Keratinocyte (primary cell): ENCODE measurements at regions not wholly inside any gene's neighbourhood (a gene's known extent, or its start where the extent isn't known, plus 50 kb on each side); places are given as distances from the start of the nearest gene placed in this dataset.

ENCODE experiments used
- DNase-seq: peaks from one replicate; pipeline ENCODE4 v3.0.0-alpha.2; 2011; ENCODE audit warnings: low read depth, missing footprints, low spot score
- FAIRE-seq: peaks from 2 replicates; lab custom pipeline; 2011; peaks lifted over from hg19 to GRCh38; lab: Jason Lieb, UNC
- H2AFZ ChIP-seq: 2 replicates; pipeline ENCODE4 v1.6.0; 2012; ENCODE audit warnings: low read length, control low read depth, inconsistent platforms; ENCODE audit not compliant: control insufficient read depth
- H3K27ac ChIP-seq: 2 replicates; pipeline ENCODE4 v1.5.1; 2011; ENCODE audit warnings: low read length; ENCODE audit not compliant: control insufficient read depth, insufficient read depth
- H3K27me3 ChIP-seq: 3 replicates; pipeline ENCODE4 v1.6.0; 2011; ENCODE audit warnings: low read length; ENCODE audit not compliant: control insufficient read depth, insufficient read depth; ENCODE audit errors: extremely low read depth
- H3K36me3 ChIP-seq, 2 experiments: 2 replicates in 1 of 2; 3 replicates in 1 of 2; pipeline ENCODE4 v1.5.1; 2011; ENCODE audit warnings: low read length in 2 of 2, mild to moderate bottlenecking in 1 of 2; ENCODE audit not compliant: control insufficient read depth in 2 of 2, insufficient read depth in 2 of 2; ENCODE audit errors: extremely low read depth in 1 of 2
- H3K4me1 ChIP-seq: 3 replicates; pipeline ENCODE4 v1.5.1; 2011; ENCODE audit warnings: low read length; ENCODE audit not compliant: control insufficient read depth, insufficient read depth; ENCODE audit errors: extremely low read depth
- H3K4me2 ChIP-seq: 3 replicates; pipeline ENCODE4 v1.6.0; 2011; ENCODE audit warnings: low read depth, low read length; ENCODE audit not compliant: control insufficient read depth, insufficient read depth; ENCODE audit errors: extremely low read depth
- H3K4me3 ChIP-seq, 3 experiments: fragments of 200-600 bp in 1 of 3; sonication (generic) in 1 of 3; 2 replicates in 2 of 3; 3 replicates in 1 of 3; pipeline ENCODE4 v1.5.1; 2011 to 2016; ENCODE audit warnings: low read length in 3 of 3, mild to moderate bottlenecking in 3 of 3, control low read depth in 2 of 3, inconsistent platforms in 1 of 3, low read depth in 1 of 3, mixed read lengths in 1 of 3, mixed run types in 1 of 3, moderate library complexity in 1 of 3; ENCODE audit not compliant: control insufficient read depth in 2 of 3, insufficient read depth in 2 of 3; ENCODE audit errors: extremely low read depth in 1 of 3
- H3K79me2 ChIP-seq: 2 replicates; pipeline ENCODE4 v1.6.0; 2012; ENCODE audit warnings: low read length; ENCODE audit not compliant: control insufficient read depth, insufficient read depth
- H3K9ac ChIP-seq: 3 replicates; pipeline ENCODE4 v1.6.0; 2011; ENCODE audit warnings: low read length; ENCODE audit not compliant: control insufficient read depth, insufficient read depth; ENCODE audit errors: extremely low read depth
- H3K9me1 ChIP-seq: 3 replicates; pipeline ENCODE4 v1.6.0; 2011; ENCODE audit warnings: low read length; ENCODE audit not compliant: control insufficient read depth, insufficient read depth; ENCODE audit errors: extremely low read depth
- H3K9me3 ChIP-seq: 2 replicates; pipeline ENCODE4 v1.5.1; 2012; ENCODE audit warnings: low read depth, low read length; ENCODE audit not compliant: control insufficient read depth
- H4K20me1 ChIP-seq: 3 replicates; pipeline ENCODE4 v1.6.0; 2011; ENCODE audit warnings: low read length; ENCODE audit not compliant: control insufficient read depth, insufficient read depth; ENCODE audit errors: extremely low read depth
- EZH2 ChIP-seq: IDR thresholded peaks from one replicate; pipeline ENCODE4 v1.6.1; 2012; ENCODE audit warnings: inconsistent platforms, mild to moderate bottlenecking, low read length, moderate library complexity
- dilution Hi-C: fragments of 300-500 bp; cut with MboI; formaldehyde crosslinking; loops from one replicate; pipeline ENCODE4 v1.7.0; 2020; ENCODE audit warnings: low sequenced_read_pairs; ENCODE audit not compliant: extremely low pct_ligation_motif_present
- TF ChIP-seq, protein P1 (sequence below), 3 experiments: IDR thresholded peaks in 1 of 3; conservative IDR thresholded peaks in 1 of 3; optimal IDR thresholded peaks in 1 of 3; 2 replicates in 2 of 3; 3 replicates in 1 of 3; pipeline versions ENCODE3 to v1.5.1; 2011; ENCODE audit warnings: low read length in 3 of 3, mild to moderate bottlenecking in 3 of 3, moderate library complexity in 2 of 3, control low read depth in 1 of 3, inconsistent platforms in 1 of 3; ENCODE audit not compliant: insufficient read depth in 2 of 3; ENCODE audit errors: extremely low read depth in 1 of 3

DNA sequence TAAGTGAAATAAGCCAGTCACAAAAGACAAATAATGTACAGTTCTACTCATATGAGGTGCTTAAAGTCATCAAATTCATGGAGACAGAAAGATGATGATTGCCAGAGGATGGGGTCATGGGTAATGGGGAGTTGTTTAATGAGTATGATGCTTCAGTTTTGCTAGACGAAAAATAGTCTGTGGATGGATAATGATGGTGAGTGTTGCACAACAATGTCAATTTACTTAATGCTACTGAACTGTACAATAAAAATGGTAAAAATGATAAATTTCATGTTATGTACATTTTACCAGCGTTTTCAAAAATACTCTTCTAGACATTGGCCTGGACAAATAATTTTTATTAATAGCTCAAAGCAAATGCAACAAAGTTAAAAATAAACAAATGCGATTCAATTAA is 118.5 kb upstream of the KYNU start:
- H3K27me3 ChIP-seq: no peaks in the 10 kb centered on the region
- H3K4me3 ChIP-seq: no peak overlapping the region
- TF ChIP-seq, protein P1, sequence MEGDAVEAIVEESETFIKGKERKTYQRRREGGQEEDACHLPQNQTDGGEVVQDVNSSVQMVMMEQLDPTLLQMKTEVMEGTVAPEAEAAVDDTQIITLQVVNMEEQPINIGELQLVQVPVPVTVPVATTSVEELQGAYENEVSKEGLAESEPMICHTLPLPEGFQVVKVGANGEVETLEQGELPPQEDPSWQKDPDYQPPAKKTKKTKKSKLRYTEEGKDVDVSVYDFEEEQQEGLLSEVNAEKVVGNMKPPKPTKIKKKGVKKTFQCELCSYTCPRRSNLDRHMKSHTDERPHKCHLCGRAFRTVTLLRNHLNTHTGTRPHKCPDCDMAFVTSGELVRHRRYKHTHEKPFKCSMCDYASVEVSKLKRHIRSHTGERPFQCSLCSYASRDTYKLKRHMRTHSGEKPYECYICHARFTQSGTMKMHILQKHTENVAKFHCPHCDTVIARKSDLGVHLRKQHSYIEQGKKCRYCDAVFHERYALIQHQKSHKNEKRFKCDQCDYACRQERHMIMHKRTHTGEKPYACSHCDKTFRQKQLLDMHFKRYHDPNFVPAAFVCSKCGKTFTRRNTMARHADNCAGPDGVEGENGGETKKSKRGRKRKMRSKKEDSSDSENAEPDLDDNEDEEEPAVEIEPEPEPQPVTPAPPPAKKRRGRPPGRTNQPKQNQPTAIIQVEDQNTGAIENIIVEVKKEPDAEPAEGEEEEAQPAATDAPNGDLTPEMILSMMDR (optimal IDR thresholded peaks at IDR 0.05 in 1 of 3, IDR thresholded peaks at IDR 0.05 in 1 of 3, conservative IDR thresholded peaks at IDR 0.05 in 1 of 3; ENCODE audit: extremely low read depth in 1 of 3, insufficient read depth in 2 of 3, low read length in 3 of 3): no peak
- no peak for TF ChIP-seq EZH2
- H3K4me2 ChIP-seq: no peak overlapping the region
- H3K27ac ChIP-seq: no peak overlapping the region
- H4K20me1 ChIP-seq: no peaks in the 10 kb centered on the region
- no peaks in the 10 kb centered on the region for H3K36me3 ChIP-seq
- dilution Hi-C loops: no loop called here
- FAIRE-seq: no peak
- no peaks in the 10 kb centered on the region for H3K79me2 ChIP-seq
- H3K9ac ChIP-seq: no peak overlapping the region
- H3K9me3 ChIP-seq: no peaks in the 10 kb centered on the region
- no peak for DNase-seq
- peaks cover 7% of the 10 kb centered on the region for H3K4me1 ChIP-seq
- H3K9me1 ChIP-seq: no peaks in the 10 kb centered on the region
- no peak overlapping the region for H2AFZ ChIP-seq

GRCh38 chr2:142757111-142757510 is 120.4 kb upstream of the KYNU start:
- no peaks in the 10 kb centered on the region for H3K79me2 ChIP-seq
- H3K4me2 ChIP-seq: no peak overlapping the region
- H3K27ac ChIP-seq: no peak overlapping the region
- H3K9me3 ChIP-seq: no peaks in the 10 kb centered on the region
- no peak overlapping the region for H3K9ac ChIP-seq
- H2AFZ ChIP-seq: no peak overlapping the region
- H3K36me3 ChIP-seq: no peaks in the 10 kb centered on the region
- H3K27me3 ChIP-seq: no peaks in the 10 kb centered on the region
- no peak overlapping the region for H3K4me3 ChIP-seq
- TF ChIP-seq, protein P1 (optimal IDR thresholded peaks at IDR 0.05 in 1 of 3, IDR thresholded peaks at IDR 0.05 in 1 of 3, conservative IDR thresholded peaks at IDR 0.05 in 1 of 3; ENCODE audit: extremely low read depth in 1 of 3, insufficient read depth in 2 of 3, low read length in 3 of 3): no peak
- TF ChIP-seq EZH2: no peak
- FAIRE-seq: no peak
- peaks cover 7% of the 10 kb centered on the region for H3K4me1 ChIP-seq
- dilution Hi-C loops: no loop called here
- H3K9me1 ChIP-seq: no peaks in the 10 kb centered on the region
- H4K20me1 ChIP-seq: no peaks in the 10 kb centered on the region
- no peak for DNase-seq
